ENCODE measurements at regions not wholly inside any gene's neighbourhood (a gene's known extent, or its start where the extent isn't known, plus 50 kb on each side); places are given as distances from the start of the nearest gene placed in this dataset.

DNA sequence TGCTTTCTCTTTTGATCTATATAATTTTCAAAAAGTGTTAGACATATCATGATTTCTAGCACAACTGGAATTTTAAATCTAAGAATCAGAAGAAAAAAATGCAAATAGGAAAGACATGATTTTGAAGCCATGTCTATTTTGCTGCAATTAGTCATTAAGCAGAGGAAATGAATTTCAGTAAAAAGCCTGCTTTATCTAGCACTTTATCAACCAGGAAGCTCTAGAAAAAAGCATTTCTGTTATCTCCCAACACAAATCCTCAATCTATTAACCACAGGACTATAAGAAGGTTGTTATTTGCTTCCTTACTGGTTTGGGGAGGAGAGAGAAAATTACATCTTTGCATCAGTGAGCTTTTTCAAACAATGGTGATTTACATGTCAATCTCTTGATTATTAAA lies 716.7 kb downstream of the DIAPH3 start:
- no peak for DNase-seq (ENCODE audit: low read depth in 2 of 2)

DNA sequence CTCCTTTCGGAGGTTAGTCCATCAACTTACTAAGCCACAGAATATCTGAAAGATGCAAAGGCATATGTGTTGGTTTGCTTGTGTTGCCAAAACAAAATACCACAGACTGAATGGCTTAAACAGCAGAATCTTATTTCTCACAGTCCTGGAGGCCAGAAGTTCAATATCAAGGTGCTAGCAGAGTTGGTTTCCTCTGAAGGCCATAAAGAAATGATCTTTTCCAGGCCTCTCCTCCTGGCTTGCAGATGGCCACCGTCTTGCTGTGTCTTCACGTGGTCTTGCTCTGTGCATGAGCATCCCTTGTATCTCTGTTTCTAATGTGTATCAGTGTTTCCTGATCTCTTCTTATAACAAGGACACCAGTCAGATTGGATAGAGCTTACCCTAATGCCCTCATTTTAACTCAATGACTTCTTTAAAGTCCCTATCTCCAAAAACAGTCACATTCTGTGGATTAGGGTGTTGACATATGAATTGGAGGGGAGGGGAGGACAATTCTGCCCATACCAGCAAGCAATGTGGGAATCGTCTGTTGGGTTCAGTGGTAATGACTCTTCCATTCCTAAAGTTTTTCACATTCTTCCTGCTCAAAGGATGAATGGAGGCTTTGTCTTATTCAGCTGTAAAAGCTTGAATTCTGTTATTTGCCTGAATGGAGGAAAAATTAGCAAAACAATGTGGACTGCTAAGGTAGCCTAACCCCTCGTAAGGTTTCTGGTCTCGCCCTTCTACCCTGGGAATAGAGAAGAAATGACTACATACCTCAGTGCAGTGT lies 715.7 kb downstream of the DIAPH3 start:
- DNase-seq (ENCODE audit: low read depth in 2 of 2): no peak

DNA sequence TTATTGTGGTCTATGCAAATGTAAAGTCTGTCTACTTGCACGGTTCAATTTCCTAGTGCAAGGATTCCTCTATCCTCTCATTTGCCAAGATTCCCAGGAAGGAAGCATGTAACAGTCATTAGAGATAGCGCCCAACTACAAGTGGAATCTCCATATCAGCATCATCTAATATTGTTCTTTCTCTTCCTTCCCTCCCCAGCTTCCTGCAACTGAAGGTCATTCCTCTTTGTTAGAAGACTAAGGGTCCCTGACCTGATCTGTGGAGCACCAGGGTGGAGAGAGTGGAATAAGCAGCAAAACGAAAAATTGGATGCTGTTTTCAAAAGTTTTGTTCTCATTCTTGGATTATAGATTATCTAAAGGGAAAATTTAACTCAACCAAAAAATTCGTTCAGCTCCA lies 714.0 kb downstream of the DIAPH3 start:
- no peak for DNase-seq (ENCODE audit: low read depth in 2 of 2)

DNA sequence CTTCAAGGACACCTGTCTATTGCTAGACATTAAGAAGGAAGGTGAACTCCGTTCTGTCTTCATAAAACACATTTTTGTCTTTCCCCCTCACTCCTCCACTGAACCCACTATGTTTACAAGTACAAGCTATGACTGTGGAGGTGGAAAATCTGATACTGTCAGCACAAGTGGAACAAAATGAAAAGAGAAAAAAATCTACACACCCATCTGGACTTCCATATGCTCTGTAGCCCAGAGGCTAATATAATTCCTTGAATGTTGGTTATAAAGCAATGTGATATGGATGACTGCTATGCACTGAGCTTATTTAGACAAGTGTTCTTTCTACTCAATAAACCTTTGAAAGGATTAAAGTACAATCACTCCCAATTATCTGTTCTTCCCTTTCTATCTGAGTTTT lies 713.5 kb downstream of the DIAPH3 start:
- no peak for DNase-seq (ENCODE audit: low read depth in 2 of 2)

DNA sequence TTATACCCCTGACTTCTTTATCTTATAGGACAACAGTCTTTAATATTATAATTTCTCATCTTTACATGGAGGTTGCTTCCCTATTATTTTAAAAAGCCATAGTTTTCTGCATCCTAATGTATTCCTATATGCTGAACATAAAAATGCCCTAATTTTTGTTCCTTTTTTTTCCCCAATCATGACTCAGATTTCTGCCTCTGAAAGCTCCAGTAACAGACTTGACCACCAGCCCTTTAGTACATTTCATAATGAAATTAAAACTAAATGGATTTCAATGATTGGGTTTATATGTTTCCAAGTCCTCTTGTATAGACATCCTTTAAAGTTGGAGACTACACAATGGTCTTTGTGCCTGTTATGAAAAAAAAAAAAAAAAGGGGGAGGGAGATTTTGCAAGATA lies 712.5 kb downstream of the DIAPH3 start:
- DNase-seq (ENCODE audit: low read depth in 2 of 2): no peak

DNA sequence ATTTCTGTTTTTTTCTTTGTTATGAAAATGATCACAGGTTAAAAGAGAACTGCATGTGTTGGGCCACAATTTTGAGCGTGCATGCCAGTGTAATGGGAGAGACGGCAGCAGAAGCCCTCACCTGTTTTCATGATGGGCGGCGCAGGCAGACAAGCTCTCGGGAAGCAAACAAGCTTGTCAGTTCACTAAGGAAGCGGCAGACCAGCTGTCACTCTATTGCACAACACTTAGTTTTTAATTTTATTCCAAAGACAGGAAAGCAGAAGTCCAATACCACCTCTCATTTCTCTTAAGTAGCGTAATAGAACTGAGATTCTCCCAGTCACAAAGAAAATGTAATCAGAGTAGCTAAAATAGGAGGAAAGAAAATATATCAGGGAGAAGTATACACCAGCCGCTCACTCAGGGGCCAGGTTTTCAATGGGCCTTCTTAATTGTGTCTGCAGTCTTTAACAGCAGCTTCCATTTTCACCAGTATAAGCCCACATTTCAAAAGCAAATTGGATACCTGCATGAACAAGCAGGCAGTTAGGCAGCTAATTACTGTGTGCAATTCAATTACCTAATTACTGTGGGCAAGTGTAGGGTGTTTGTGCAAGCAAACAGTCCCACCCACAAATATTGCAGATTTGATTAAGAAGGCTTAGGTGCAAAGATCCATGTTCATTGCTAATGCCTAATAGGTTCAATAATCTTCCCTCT lies 711.4 kb downstream of the DIAPH3 start:
- no peak for DNase-seq (ENCODE audit: low read depth in 2 of 2)

DNA sequence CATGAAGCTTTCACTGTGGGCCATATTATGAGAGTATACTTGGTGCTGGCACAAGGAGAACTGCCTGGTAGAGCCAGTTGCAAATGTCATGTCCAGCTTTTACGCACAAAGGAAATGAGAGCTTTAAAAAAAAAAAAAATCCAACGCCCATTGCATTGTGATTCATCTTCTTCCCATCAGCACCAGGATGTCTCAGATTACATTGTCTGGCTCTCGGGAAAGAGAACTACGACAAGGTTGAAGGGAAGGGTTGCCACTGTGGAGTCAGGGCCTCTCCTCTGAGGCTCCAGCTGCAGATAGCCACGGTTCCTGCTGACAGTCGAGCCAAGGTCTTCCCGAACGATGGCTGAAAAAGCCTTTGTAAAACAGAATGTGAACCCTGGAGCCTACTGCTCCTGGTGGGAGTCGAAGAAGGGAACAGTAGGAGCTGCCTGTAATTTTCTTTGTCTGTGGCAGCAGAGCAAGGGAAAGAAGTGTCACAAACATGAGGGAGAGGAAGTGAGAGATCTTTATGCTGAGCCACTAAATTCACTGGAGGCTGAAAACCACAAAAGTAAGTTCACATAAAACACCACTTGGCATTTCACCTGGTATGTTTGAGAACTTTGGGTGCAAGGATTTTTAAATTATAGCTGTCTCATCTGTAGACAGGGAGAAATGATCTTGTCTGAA lies 704.7 kb downstream of the DIAPH3 start:
- no peak for DNase-seq (ENCODE audit: low read depth in 2 of 2)

DNA sequence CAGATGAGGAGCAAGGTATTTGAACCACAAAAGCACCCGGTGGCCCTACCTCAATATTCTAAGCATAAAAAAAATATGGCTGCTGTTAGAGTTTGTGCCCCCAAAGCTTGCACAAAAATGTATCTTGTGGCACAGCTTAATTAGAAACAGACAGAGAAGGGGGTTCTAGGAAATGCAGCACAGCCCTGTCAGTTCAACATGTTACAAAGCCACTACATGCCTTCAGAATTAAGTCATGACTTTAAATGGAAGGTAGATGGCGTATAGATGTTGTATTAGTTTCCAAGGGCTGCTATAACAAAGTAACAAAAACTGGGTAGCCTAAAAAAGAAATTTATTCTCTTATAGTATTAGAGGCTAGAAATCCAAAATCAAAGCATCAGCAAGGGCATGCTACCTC lies 703.8 kb downstream of the DIAPH3 start:
- no peak for DNase-seq (ENCODE audit: low read depth in 2 of 2)

DNA sequence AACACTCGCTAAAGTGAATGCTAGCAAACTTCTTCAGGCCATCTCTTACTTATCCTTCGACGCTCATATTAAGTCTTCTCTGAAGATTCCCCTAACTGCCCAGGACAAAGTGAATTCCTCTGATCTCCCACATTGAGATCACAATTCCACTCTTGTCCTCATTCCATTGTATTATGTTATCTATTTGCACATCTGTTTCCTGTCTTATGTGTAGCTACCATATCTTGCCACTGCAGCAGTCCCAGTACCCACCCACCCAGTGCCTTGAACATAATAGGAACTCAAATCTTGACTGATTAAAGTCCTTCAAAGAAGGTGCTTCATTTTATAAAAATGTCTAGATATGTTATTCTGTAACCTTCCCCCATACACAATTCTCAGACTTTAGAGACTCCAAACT lies 702.3 kb downstream of the DIAPH3 start:
- DNase-seq (ENCODE audit: low read depth in 2 of 2): no peak

DNA sequence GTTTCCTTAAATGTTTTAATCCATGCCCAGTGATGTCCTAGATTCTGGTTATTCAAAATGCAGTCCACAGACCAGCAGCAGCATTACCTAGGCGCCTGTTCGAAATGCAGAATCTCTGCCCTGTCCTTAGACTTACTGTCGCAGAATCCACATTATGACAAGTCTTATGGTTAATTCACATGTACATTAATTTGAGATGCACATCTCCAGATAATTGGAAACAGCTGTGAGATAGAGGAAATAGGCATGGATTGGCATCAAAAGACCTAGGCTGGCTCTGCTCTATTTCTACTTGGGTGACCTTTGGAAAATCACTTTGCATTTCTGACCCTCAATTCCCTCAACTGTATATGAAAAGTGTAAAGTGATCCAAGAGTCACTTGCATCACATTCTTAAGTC lies 700.7 kb downstream of the DIAPH3 start:
- no peak for DNase-seq (ENCODE audit: low read depth in 2 of 2)

DNA sequence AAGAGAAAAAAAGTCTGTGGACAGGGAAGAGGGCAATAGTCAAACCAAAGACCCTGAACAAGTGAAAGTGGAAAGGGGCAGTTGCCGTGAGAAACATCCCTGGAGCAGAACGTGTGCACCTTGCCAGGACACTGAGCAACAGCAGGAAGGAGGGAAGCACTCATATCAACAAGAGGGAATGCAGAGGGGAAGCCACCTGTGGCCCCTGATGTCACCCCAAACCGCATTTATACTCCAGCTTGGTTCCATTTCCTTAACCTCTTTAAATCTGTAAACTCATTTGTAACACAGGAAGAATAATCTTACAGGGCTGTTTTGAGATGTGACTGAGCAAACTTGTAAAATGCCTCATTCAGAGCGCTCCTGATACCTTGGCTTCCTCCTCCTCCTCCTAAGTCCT lies 698.8 kb downstream of the DIAPH3 start:
- no peak for DNase-seq (ENCODE audit: low read depth in 2 of 2)

DNA sequence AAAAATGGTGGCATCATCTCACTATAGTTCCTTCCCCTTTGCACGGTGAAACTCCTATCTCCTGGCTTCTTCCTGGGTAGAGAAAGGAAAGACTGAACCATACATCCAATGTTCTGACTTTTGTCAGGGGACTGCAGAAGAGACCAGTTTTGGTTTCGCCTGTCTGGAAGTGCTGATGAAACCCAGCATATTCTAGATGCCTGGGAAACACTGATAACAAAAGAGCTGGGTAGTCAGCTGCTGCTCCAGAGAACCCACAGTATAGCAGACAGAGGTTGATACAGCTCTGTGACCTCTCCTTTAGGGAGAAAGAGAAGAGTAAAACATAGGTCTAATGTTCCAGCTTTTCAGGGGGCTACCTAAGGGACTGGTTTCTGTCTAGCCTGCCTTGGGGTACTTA lies 695.3 kb downstream of the DIAPH3 start:
- no peak for DNase-seq (ENCODE audit: low read depth in 2 of 2)

DNA sequence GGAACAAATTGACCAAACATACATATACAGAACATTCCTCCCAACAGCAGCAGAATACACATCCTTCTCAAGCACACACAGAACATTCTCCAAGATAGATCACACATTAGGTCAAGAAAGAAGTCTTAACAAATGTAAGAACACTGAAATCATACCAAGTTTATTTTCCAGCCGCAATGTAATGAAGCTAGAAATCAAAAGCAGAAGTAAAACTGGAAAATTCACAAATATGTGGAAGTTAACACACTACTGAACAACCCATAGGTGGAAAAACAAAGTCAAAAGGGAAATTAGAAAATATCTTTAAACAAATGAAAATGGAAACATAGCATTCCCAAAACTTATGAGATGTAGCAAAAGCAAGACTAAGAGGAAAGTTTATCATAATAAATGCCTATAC lies 692.6 kb downstream of the DIAPH3 start:
- DNase-seq (ENCODE audit: low read depth in 2 of 2): no peak

DNA sequence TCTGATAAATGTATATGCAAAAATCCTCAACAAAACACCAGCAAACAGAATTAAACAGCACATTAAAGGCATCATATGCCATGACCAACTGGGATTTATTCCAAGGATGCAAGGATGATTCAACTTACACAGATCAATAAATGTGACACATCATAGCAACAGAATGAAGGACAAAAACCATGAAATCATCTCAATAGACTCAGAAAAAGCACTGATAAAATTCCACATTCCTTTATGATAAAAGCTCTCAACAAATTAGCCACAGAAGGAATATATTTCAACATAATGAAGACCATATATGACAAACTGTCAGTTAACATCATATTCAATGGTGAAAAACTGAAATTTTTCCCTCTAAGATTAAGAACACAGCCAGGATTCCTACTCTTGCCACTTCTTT lies 691.6 kb downstream of the DIAPH3 start:
- no peak for DNase-seq (ENCODE audit: low read depth in 2 of 2)

DNA sequence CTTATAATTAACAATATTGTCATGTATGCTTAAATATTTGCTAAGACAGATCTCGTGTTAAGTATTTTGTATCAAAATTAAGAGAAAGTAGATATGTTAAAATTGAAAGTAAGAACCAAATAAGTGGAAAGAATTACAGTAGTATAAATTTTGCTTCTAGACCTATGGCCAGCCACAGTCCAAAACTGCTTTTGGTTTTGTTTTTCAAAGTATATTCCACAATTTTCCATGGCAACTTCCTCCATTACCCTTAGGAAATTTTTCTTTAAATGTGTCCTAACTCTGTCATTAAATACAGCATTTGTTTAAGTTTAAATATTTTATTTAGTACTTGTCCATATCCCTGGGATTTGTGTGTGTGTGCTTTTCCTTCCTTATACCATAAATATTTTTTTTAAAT lies 689.0 kb downstream of the DIAPH3 start:
- DNase-seq (ENCODE audit: low read depth in 2 of 2): no peak

DNA sequence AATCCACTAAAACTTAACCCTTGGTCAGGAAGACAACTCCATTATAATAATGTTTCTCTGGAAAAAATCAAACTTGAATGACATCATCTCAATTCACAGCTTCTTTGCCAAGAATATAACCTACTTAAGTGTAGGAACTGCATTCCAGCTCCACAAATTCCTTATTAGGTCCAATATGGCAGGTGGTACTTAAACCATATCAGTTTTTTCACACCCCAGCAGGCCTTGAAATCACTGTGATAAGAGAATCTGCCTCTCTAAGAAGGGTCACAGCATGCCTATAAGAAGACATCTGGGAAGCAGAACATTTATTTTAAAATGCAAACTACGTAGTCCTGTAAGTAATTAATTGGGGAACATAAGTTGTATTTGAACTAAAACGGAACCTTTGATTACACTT lies 687.8 kb downstream of the DIAPH3 start:
- no peak for DNase-seq (ENCODE audit: low read depth in 2 of 2)

DNA sequence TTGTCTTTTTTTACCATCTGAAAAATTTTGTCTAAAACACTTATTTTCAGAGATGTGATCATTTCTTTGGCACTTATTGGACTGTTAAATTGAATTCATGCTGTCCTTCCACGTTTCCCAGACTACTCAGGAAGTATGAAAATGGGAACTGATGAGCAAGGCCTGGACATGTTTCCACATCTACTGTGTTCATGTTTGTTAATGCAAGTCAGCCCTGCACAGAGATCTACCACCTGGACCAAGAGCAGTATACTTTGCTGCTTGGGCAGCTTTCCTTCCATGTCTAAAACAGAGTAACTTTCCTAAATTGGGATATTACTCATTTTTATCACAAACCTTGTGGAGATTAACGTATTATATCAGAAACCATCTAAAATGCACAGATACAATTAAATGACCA lies 687.4 kb downstream of the DIAPH3 start:
- DNase-seq (ENCODE audit: low read depth in 2 of 2): no peak

DNA sequence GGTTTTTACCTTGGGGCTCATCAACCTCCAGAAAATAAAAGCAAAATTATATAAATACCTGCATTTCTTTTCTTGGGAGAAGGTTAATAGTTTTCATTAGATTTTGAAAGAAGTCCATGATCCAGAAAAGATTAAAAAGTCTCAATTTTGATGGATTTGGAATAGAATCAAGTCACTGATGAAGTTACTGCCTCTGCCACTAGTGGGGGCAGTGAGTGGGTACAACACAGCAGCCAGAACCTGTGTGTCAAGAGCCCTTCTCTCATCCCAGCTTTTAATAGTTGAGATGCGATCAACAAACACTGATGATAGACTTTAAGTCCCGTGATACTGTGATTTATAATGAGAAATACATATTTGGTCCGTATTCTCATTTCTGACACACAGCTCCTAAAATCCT lies 686.7 kb downstream of the DIAPH3 start:
- DNase-seq (ENCODE audit: low read depth in 2 of 2): no peak

DNA sequence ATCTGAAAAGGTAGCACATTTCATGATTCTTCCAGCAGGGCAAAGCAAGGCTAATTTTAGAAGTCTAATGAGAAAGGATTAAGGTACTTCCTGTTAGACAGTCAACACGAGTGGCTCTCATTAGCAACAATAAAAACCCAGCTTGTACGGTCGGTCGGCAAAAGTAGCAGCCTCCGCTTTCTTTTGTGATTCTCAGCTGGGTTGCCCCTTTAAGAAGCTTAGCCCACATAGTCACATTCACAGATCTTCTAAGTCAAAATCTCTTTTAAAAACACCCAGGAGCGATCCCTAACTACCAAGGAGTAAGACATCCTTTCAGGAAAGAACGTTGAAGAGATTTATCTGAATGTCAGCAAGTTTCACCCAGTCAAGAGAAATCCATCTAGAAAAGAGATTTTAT lies 684.8 kb downstream of the DIAPH3 start:
- no peak for DNase-seq (ENCODE audit: low read depth in 2 of 2)

DNA sequence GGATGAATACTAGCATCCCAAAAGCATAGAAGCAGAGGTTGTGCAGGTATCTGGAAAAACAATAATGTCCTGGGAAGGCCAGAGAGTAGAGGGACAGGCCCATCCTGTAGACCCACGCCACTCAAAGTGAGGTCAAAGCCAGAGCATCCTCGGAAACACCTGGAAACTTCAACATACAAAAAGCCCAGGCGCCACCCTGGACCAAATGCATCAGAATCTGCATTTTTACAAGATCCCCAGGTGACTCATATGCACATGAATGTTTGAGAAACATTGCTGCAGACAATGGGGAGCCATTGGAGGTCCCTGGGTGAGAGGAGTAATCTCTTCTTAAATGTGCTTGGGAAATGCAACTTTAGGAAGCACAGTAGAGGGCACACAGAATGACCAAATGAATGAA lies 684.1 kb downstream of the DIAPH3 start:
- no peak for DNase-seq (ENCODE audit: low read depth in 2 of 2)

DNA sequence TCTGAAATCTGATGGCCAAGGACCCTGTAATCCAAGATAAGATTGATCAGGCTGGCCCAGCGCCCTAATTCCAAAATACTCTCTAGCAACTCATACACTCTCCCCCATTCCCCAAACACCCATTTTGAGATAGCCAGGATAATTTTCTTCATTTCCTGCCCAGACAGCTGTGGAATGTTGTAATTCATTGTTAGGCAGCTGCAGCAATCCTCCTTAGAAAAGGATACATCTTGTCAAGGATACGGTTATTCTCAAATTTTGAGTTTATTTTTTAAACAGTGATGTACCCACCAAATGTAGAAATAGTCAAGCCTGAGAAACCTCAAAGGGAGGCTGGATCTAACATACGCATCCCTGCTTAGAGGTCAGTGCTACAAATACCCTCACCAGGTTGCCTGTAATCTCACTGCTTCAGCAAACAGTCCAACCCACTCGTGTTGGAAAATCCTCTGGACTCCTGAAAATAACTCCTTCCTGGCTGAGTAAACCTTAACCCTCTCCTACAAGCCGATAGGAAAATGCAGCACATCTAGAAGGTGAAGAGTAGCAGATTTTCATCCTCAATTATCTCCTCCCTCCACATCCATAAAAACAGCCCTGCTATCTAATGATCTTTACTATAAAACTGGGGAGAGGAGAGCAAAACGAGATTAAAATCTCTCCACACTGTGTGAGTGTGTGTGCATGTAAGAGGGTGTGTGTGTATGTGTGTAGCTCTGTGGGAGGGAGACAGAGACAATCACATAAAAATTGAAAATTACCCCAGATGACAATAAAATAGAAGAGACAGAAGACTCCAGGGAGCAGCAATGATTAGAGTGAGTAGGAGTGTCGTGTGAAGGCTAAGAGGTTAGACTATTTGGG lies 683.1 kb downstream of the DIAPH3 start:
- DNase-seq (ENCODE audit: low read depth in 2 of 2): no peak

DNA sequence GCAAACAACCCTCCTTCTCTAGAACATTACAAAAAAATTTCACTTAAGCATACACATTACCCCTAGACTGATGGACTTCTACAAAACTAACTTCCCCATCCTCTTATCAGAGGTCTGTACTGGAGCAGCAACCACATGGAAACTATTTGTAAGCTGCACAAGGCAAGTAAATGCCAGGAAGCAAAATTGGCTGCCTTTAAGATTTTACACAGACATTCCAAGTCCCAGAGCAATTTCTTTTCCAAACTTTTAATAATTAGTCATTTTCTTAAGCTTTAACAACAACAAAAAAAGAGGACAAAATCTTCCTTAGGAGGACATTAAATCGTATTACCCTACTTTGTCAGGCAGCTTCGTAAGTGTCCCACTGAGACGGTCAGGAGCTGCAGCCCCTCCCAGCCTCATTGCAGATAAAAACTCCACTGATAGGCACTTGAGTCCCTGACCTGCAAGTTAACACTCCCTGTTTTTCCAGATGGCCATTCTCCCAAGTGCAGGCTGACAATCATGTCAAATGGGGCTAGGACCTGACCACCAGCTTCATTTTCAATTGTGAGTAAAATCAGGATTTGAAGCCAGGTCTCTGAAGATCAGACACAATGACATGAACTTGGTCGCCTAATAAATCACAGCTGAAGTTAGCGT lies 680.1 kb downstream of the DIAPH3 start:
- no peak for DNase-seq (ENCODE audit: low read depth in 2 of 2)

Data from stimulated activated CD4-positive, alpha-beta T cell treated with anti-CD3 and anti-CD28 coated beads, Interleukin-15, amount 100 ng/mL, for 48 hours (primary cell).